ENCODE measurements at regions not wholly inside any gene's neighbourhood (a gene's known extent, or its start where the extent isn't known, plus 50 kb on each side); places are given as distances from the start of the nearest gene placed in this dataset.

DNA sequence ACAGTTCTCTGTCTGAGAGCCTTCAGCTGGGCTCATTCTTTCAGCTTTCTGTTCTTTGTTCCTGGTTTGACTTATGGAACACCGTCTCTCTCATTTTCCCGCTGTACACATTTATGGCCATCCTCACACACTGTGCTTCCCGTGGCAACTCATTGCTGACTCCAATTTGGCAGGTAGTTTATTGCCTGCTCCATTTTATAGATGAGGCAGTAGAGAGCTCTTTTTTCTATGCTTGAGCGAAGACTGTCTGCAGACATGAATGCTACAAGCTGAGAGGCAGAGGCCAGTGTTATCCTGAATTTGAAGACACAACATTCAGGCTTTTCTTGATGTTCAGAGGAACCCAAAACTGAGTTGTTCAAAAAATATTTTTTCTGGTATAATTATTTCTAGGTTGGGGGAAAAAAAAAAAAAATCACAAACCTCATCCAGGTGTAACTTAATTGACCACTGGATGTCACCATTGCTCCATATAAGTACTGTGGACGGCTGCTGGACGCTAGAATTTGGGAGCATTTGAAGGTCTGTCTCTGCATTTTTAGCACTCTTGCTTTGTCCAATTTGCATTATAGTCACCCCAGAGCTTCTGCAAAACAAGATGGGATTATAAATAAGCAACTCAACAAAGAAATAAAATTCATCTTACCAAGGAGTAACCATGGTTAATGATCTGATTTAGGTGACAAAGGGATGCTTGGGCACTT, 83.5 kb downstream of the HRH4 start:
- no peaks in the 10 kb centered on the region for H3K9me3 ChIP-seq (ENCODE audit: control insufficient read depth in 4 of 4, low read length in 3 of 4)
- no peaks in the 10 kb centered on the region for H3K4me1 ChIP-seq (ENCODE audit: control insufficient read depth in 4 of 4, insufficient read depth in 4 of 4, low read length in 3 of 4)
- no peaks in the 10 kb centered on the region for H3K36me3 ChIP-seq (ENCODE audit: control insufficient read depth in 4 of 4, insufficient read depth in 3 of 4, low read depth in 1 of 4, low read length in 3 of 4)
- no peak overlapping the region for H3K27ac ChIP-seq (ENCODE audit: low read depth in 1 of 2, low read length in 2 of 2)
- 37% methylated on average over 6 of the region's 6 CpGs for WGBS
- TF ChIP-seq NR2F2 (IDR thresholded peaks at IDR 0.05) (no peak), RXRA (IDR thresholded peaks at IDR 0.05) (no peak), JUND (IDR thresholded peaks at IDR 0.05) (no peak), RAD21 (IDR thresholded peaks at IDR 0.05) (peak; percentile 76 to 78), SP1 (IDR thresholded peaks at IDR 0.05) (no peak)
- TF ChIP-seq, protein P1, sequence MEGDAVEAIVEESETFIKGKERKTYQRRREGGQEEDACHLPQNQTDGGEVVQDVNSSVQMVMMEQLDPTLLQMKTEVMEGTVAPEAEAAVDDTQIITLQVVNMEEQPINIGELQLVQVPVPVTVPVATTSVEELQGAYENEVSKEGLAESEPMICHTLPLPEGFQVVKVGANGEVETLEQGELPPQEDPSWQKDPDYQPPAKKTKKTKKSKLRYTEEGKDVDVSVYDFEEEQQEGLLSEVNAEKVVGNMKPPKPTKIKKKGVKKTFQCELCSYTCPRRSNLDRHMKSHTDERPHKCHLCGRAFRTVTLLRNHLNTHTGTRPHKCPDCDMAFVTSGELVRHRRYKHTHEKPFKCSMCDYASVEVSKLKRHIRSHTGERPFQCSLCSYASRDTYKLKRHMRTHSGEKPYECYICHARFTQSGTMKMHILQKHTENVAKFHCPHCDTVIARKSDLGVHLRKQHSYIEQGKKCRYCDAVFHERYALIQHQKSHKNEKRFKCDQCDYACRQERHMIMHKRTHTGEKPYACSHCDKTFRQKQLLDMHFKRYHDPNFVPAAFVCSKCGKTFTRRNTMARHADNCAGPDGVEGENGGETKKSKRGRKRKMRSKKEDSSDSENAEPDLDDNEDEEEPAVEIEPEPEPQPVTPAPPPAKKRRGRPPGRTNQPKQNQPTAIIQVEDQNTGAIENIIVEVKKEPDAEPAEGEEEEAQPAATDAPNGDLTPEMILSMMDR (IDR thresholded peaks at IDR 0.05; ENCODE audit: low read depth, low read length, missing input control), result peak; percentile 58
- H3K9ac ChIP-seq (ENCODE audit: low read depth in 1 of 2, low read length in 2 of 2), result no peak overlapping the region
- DNase-seq (ENCODE audit: low spot score), result no peak
- no peak overlapping the region for H3K4me3 ChIP-seq (ENCODE audit: low read depth in 1 of 3, low read length in 3 of 3)
- peaks cover 0 to 5% (median 0%) of the 10 kb centered on the region in 4 donors for H3K27me3 ChIP-seq (ENCODE audit: control insufficient read depth in 4 of 4, insufficient read depth in 4 of 4, low read length in 3 of 4)

DNA sequence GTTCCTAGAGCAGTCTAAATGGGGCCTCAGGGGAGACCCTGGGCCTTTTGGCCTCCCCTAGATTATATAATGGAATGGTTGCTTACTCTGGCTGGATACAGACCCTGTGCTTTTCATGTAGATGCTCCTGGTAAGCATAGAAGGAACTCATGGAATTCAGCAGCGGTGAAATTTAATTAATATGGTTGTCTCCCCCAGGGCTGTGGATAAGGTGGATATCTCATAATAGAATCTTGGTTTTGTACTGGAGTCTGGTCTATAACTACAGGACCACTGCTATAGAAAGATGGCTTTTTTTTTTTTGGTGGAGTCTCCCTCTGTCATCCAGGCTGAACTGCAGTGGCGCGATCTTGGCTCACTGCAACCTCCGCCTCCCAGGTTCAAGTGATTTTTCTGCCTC, 84.5 kb downstream of the HRH4 start:
- 86% methylated on average over 4 of the region's 4 CpGs for WGBS
- Histone ChIP-seq H3K4me3 (ENCODE audit: low read depth in 1 of 3, low read length in 3 of 3) (no peak overlapping the region), H3K9ac (ENCODE audit: low read depth in 1 of 2, low read length in 2 of 2) (no peak overlapping the region), H3K27me3 (ENCODE audit: control insufficient read depth in 4 of 4, insufficient read depth in 4 of 4, low read length in 3 of 4) (peaks cover 0 to 5% (median 0%) of the 10 kb centered on the region in 4 donors), H3K9me3 (ENCODE audit: control insufficient read depth in 4 of 4, low read length in 3 of 4) (no peaks in the 10 kb centered on the region), H3K4me1 (ENCODE audit: control insufficient read depth in 4 of 4, insufficient read depth in 4 of 4, low read length in 3 of 4) (no peaks in the 10 kb centered on the region), H3K36me3 (ENCODE audit: control insufficient read depth in 4 of 4, insufficient read depth in 3 of 4, low read depth in 1 of 4, low read length in 3 of 4) (no peaks in the 10 kb centered on the region), H3K27ac (ENCODE audit: low read depth in 1 of 2, low read length in 2 of 2) (no peak overlapping the region)
- TF ChIP-seq, protein P1 (IDR thresholded peaks at IDR 0.05; ENCODE audit: low read depth, low read length, missing input control), result no peak
- TF ChIP-seq, protein P2, sequence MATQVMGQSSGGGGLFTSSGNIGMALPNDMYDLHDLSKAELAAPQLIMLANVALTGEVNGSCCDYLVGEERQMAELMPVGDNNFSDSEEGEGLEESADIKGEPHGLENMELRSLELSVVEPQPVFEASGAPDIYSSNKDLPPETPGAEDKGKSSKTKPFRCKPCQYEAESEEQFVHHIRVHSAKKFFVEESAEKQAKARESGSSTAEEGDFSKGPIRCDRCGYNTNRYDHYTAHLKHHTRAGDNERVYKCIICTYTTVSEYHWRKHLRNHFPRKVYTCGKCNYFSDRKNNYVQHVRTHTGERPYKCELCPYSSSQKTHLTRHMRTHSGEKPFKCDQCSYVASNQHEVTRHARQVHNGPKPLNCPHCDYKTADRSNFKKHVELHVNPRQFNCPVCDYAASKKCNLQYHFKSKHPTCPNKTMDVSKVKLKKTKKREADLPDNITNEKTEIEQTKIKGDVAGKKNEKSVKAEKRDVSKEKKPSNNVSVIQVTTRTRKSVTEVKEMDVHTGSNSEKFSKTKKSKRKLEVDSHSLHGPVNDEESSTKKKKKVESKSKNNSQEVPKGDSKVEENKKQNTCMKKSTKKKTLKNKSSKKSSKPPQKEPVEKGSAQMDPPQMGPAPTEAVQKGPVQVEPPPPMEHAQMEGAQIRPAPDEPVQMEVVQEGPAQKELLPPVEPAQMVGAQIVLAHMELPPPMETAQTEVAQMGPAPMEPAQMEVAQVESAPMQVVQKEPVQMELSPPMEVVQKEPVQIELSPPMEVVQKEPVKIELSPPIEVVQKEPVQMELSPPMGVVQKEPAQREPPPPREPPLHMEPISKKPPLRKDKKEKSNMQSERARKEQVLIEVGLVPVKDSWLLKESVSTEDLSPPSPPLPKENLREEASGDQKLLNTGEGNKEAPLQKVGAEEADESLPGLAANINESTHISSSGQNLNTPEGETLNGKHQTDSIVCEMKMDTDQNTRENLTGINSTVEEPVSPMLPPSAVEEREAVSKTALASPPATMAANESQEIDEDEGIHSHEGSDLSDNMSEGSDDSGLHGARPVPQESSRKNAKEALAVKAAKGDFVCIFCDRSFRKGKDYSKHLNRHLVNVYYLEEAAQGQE (IDR thresholded peaks at IDR 0.05), result no peak
- TF ChIP-seq SP1 (IDR thresholded peaks at IDR 0.05), result no peak
- no peak for TF ChIP-seq JUND (IDR thresholded peaks at IDR 0.05)
- no peak for TF ChIP-seq NR2F2 (IDR thresholded peaks at IDR 0.05)
- TF ChIP-seq FOXA2 (IDR thresholded peaks at IDR 0.05), result no peak
- TF ChIP-seq YY1 (IDR thresholded peaks at IDR 0.05), result no peak
- TF ChIP-seq FOXA1 (IDR thresholded peaks at IDR 0.05), result no peak
- TF ChIP-seq GABPA (IDR thresholded peaks at IDR 0.05 in 1 of 2, conservative IDR thresholded peaks at IDR 0.05 in 1 of 2), result no peak
- TF ChIP-seq, protein P3, sequence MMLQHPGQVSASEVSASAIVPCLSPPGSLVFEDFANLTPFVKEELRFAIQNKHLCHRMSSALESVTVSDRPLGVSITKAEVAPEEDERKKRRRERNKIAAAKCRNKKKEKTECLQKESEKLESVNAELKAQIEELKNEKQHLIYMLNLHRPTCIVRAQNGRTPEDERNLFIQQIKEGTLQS (IDR thresholded peaks at IDR 0.05), result no peak
- no peak for TF ChIP-seq HNF4G (IDR thresholded peaks at IDR 0.05)
- no peak for TF ChIP-seq RXRA (IDR thresholded peaks at IDR 0.05)
- TF ChIP-seq, protein P4, sequence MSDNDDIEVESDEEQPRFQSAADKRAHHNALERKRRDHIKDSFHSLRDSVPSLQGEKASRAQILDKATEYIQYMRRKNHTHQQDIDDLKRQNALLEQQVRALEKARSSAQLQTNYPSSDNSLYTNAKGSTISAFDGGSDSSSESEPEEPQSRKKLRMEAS (IDR thresholded peaks at IDR 0.05), result no peak
- no peak for TF ChIP-seq HNF4A (conservative IDR thresholded peaks at IDR 0.05)
- TF ChIP-seq, protein P5, sequence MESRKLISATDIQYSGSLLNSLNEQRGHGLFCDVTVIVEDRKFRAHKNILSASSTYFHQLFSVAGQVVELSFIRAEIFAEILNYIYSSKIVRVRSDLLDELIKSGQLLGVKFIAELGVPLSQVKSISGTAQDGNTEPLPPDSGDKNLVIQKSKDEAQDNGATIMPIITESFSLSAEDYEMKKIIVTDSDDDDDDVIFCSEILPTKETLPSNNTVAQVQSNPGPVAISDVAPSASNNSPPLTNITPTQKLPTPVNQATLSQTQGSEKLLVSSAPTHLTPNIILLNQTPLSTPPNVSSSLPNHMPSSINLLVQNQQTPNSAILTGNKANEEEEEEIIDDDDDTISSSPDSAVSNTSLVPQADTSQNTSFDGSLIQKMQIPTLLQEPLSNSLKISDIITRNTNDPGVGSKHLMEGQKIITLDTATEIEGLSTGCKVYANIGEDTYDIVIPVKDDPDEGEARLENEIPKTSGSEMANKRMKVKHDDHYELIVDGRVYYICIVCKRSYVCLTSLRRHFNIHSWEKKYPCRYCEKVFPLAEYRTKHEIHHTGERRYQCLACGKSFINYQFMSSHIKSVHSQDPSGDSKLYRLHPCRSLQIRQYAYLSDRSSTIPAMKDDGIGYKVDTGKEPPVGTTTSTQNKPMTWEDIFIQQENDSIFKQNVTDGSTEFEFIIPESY (IDR thresholded peaks at IDR 0.05), result no peak
- no peak for TF ChIP-seq EGR1 (IDR thresholded peaks at IDR 0.05; ENCODE audit: low read depth in 2 of 2)
- DNase-seq (ENCODE audit: low spot score), result no peak

All from liver (tissue), 8 donors.